CMK (cell line): ENCODE measurements at regions not wholly inside any gene's neighbourhood (a gene's known extent, or its start where the extent isn't known, plus 50 kb on each side); places are given as distances from the start of the nearest gene placed in this dataset.
"Not testable (repeated sequence)": the region's sequence is repeated elsewhere in the genome, so short reads cannot be mapped to it uniquely, and the experiment has no call there.

Experiments used
- DNase-seq: peaks from one replicate; pipeline ENCODE4 v3.0.0-alpha.2; 2010; ENCODE audit warnings: low read depth

GRCh38 chr12:105581420-105581819 lies 250.9 kb downstream of the C12orf75 start:
- no peak for DNase-seq

- DNase-seq, result no peak
Observed at GRCh38 chr12:105585107-105585506, 254.6 kb downstream of the C12orf75 start.

GRCh38 chr12:105587237-105587636 lies 256.7 kb downstream of the C12orf75 start:
- DNase-seq, result no peak

GRCh38 chr12:105588106-105588505 lies 257.6 kb downstream of the C12orf75 start:
- DNase-seq, result no peak

- DNase-seq, result no peak
Observed at GRCh38 chr12:105590571-105590970, 260.1 kb downstream of the C12orf75 start.

GRCh38 chr12:105595440-105595839 lies 264.9 kb downstream of the C12orf75 start:
- DNase-seq, result no peak

- DNase-seq, result no peak
Observed at GRCh38 chr12:105596731-105597130, 266.2 kb downstream of the C12orf75 start.

GRCh38 chr12:105598031-105598430 lies 267.5 kb downstream of the C12orf75 start:
- no peak for DNase-seq

- DNase-seq, result no peak
Observed at GRCh38 chr12:105600911-105601545, 270.5 kb downstream of the C12orf75 start.

GRCh38 chr12:105602312-105602711 lies 271.8 kb downstream of the C12orf75 start:
- DNase-seq, result not testable (repeated sequence)

GRCh38 chr12:105604281-105604680 lies 273.8 kb downstream of the C12orf75 start:
- not testable (repeated sequence) for DNase-seq

- not testable (repeated sequence) for DNase-seq
Observed at GRCh38 chr12:105606613-105607012, 276.1 kb downstream of the C12orf75 start.

GRCh38 chr12:105609001-105609400 lies 278.5 kb downstream of the C12orf75 start:
- not testable (repeated sequence) for DNase-seq

GRCh38 chr12:105610459-105610858 lies 280.0 kb downstream of the C12orf75 start:
- no peak for DNase-seq

GRCh38 chr12:105611340-105611739 lies 280.8 kb downstream of the C12orf75 start:
- DNase-seq, result no peak

- DNase-seq, result no peak
Observed at GRCh38 chr12:105613269-105613668, 282.8 kb downstream of the C12orf75 start.

GRCh38 chr12:105613887-105614286 lies 283.4 kb downstream of the C12orf75 start:
- DNase-seq, result no peak

GRCh38 chr12:105616971-105617540 lies 286.6 kb downstream of the C12orf75 start:
- DNase-seq, result no peak

- DNase-seq, result no peak
Observed at GRCh38 chr12:105622220-105622619, 291.7 kb downstream of the C12orf75 start.

- no peak for DNase-seq
Observed at GRCh38 chr12:105622846-105623736, 292.6 kb downstream of the C12orf75 start.

- DNase-seq, result no peak
Observed at GRCh38 chr12:105626653-105627052, 296.2 kb downstream of the C12orf75 start.

- DNase-seq, result no peak
Observed at GRCh38 chr12:105637470-105637869, 307.0 kb downstream of the C12orf75 start.

GRCh38 chr12:105640761-105641160 lies 310.3 kb downstream of the C12orf75 start:
- DNase-seq, result no peak
